ENCODE measurements at regions not wholly inside any gene's neighbourhood (a gene's known extent, or its start where the extent isn't known, plus 50 kb on each side); places are given as distances from the start of the nearest gene placed in this dataset.

GRCh38 chr1:82703951-82704350 is 903.2 kb downstream of the ADGRL2 start:
- Mint-ChIP-seq H3K27me3 (no peaks in the 10 kb centered on the region), H3K27ac (no peak overlapping the region), H3K4me3 (no peak overlapping the region), H3K9me3 (no peaks in the 10 kb centered on the region), H3K36me3 (ENCODE audit: low read depth) (no peaks in the 10 kb centered on the region), H3K4me1 (ENCODE audit: low read depth) (no peaks in the 10 kb centered on the region)
- no peak for DNase-seq
- no peak for TF ChIP-seq CTCF (IDR thresholded peaks at IDR 0.05)
- Histone ChIP-seq H3K9me3 (ENCODE audit: control insufficient read depth in 1 of 2, insufficient read depth in 1 of 2, low read length in 2 of 2) (peaks cover 0 to under 1% of the 10 kb centered on the region in 2 experiments), H3K27me3 (ENCODE audit: control insufficient read depth in 1 of 2, insufficient read depth in 2 of 2, low read length in 2 of 2) (no peaks in the 10 kb centered on the region), H3K4me1 (ENCODE audit: insufficient read depth, low read length) (no peaks in the 10 kb centered on the region), H3K4me3 (ENCODE audit: low read length) (no peak overlapping the region), H3K36me3 (ENCODE audit: insufficient read depth, low read length) (no peaks in the 10 kb centered on the region), H3K27ac (ENCODE audit: low read depth in 1 of 2, low read length in 2 of 2) (no peak overlapping the region)
- intact Hi-C loops (cut with DNase I, micrococcal nuclease) = no loop called here
- ChIA-PET POLR2A (no interaction called here), CTCF (no interaction called here)
- ATAC-seq (ENCODE audit: poor library complexity) = no peak

GRCh38 chr1:82700476-82700875 is 899.7 kb downstream of the ADGRL2 start:
- intact Hi-C loops (cut with DNase I, micrococcal nuclease) = no loop called here
- DNase-seq (no peak), ATAC-seq (ENCODE audit: poor library complexity) (no peak)
- Histone ChIP-seq H3K36me3 (ENCODE audit: insufficient read depth, low read length) (no peaks in the 10 kb centered on the region), H3K9me3 (ENCODE audit: control insufficient read depth in 1 of 2, insufficient read depth in 1 of 2, low read length in 2 of 2) (no peaks in the 10 kb centered on the region), H3K4me3 (ENCODE audit: low read length) (no peak overlapping the region), H3K27me3 (ENCODE audit: control insufficient read depth in 1 of 2, insufficient read depth in 2 of 2, low read length in 2 of 2) (no peaks in the 10 kb centered on the region), H3K4me1 (ENCODE audit: insufficient read depth, low read length) (no peaks in the 10 kb centered on the region), H3K27ac (ENCODE audit: low read depth in 1 of 2, low read length in 2 of 2) (no peak overlapping the region)
- H3K36me3 Mint-ChIP-seq (ENCODE audit: low read depth) = no peaks in the 10 kb centered on the region
- no peak for TF ChIP-seq CTCF (IDR thresholded peaks at IDR 0.05)
- ChIA-PET CTCF (no interaction called here), POLR2A (no interaction called here)
- no peaks in the 10 kb centered on the region for H3K9me3 Mint-ChIP-seq
- H3K4me3 Mint-ChIP-seq = no peak overlapping the region
- H3K4me1 Mint-ChIP-seq (ENCODE audit: low read depth) = no peaks in the 10 kb centered on the region
- H3K27me3 Mint-ChIP-seq = no peaks in the 10 kb centered on the region
- no peak overlapping the region for H3K27ac Mint-ChIP-seq

GRCh38 chr1:82697965-82698364 is 897.2 kb downstream of the ADGRL2 start:
- Histone ChIP-seq H3K9me3 (ENCODE audit: control insufficient read depth in 1 of 2, insufficient read depth in 1 of 2, low read length in 2 of 2) (no peaks in the 10 kb centered on the region), H3K4me3 (ENCODE audit: low read length) (no peak overlapping the region), H3K4me1 (ENCODE audit: insufficient read depth, low read length) (no peaks in the 10 kb centered on the region), H3K27me3 (ENCODE audit: control insufficient read depth in 1 of 2, insufficient read depth in 2 of 2, low read length in 2 of 2) (no peaks in the 10 kb centered on the region), H3K27ac (ENCODE audit: low read depth in 1 of 2, low read length in 2 of 2) (no peak overlapping the region), H3K36me3 (ENCODE audit: insufficient read depth, low read length) (no peaks in the 10 kb centered on the region)
- ChIA-PET POLR2A (no interaction called here), CTCF (no interaction called here)
- H3K4me3 Mint-ChIP-seq = no peak overlapping the region
- H3K27ac Mint-ChIP-seq = no peak overlapping the region
- H3K27me3 Mint-ChIP-seq = no peaks in the 10 kb centered on the region
- intact Hi-C loops (cut with DNase I, micrococcal nuclease) = no loop called here
- no peaks in the 10 kb centered on the region for H3K4me1 Mint-ChIP-seq (ENCODE audit: low read depth)
- no peaks in the 10 kb centered on the region for H3K36me3 Mint-ChIP-seq (ENCODE audit: low read depth)
- ATAC-seq (ENCODE audit: poor library complexity) (no peak), DNase-seq (no peak)
- H3K9me3 Mint-ChIP-seq = no peaks in the 10 kb centered on the region
- no peak for TF ChIP-seq CTCF (IDR thresholded peaks at IDR 0.05)
